ENCODE measurements at regions not wholly inside any gene's neighbourhood (a gene's known extent, or its start where the extent isn't known, plus 50 kb on each side); places are given as distances from the start of the nearest gene placed in this dataset.

GRCh38 chr1:96478228-96478627 lies 243.4 kb upstream of the PTBP2 start:
- Mint-ChIP-seq H3K36me3 (ENCODE audit: low read depth, unreplicated experiment) (no peaks in the 10 kb centered on the region), H3K4me3 (ENCODE audit: unreplicated experiment) (no peak overlapping the region), H3K9me3 (ENCODE audit: unreplicated experiment) (no peaks in the 10 kb centered on the region), H3K27me3 (ENCODE audit: low read depth, unreplicated experiment) (no peaks in the 10 kb centered on the region), H3K4me1 (ENCODE audit: low read depth, unreplicated experiment) (peaks cover 17% of the 10 kb centered on the region), H3K27ac (ENCODE audit: unreplicated experiment) (no peak overlapping the region)
- H3K4me1 ChIP-seq (ENCODE audit: insufficient read depth, low read length): peaks cover 11% of the 10 kb centered on the region
- H3K79me2 ChIP-seq (ENCODE audit: insufficient read depth, low read length): no peaks in the 10 kb centered on the region
- H3K9ac ChIP-seq (ENCODE audit: low read length): no peak overlapping the region
- no peak overlapping the region for H3K4me2 ChIP-seq (ENCODE audit: low read length)
- TF ChIP-seq EZH2 (IDR thresholded peaks at IDR 0.05; ENCODE audit: insufficient read depth, low read length) (no peak), CTCF (IDR thresholded peaks at IDR 0.05; ENCODE audit: insufficient read depth, low read depth, low read length) (no peak)
- H3K9me3 ChIP-seq (ENCODE audit: insufficient read depth, low read depth, low read length): no peaks in the 10 kb centered on the region
- H3K27me3 ChIP-seq (ENCODE audit: insufficient read depth, low read length): no peaks in the 10 kb centered on the region
- no peaks in the 10 kb centered on the region for H4K20me1 ChIP-seq (ENCODE audit: insufficient read depth, low read length)
- H2AFZ ChIP-seq (ENCODE audit: low read depth, low read length): peak overlapping the region; percentile 9
- no peaks in the 10 kb centered on the region for H3K36me3 ChIP-seq (ENCODE audit: insufficient read depth, low read length)
- no peak overlapping the region for H3K4me3 ChIP-seq (ENCODE audit: insufficient read depth, low read depth, low read length)
- H3K27ac ChIP-seq (ENCODE audit: low read depth, low read length): no peak overlapping the region
- DNase-seq (ENCODE audit: low read depth): no peak
- no peak for FAIRE-seq

- Mint-ChIP-seq H3K9me3 (ENCODE audit: unreplicated experiment) (no peaks in the 10 kb centered on the region), H3K27ac (ENCODE audit: unreplicated experiment) (no peak overlapping the region), H3K36me3 (ENCODE audit: low read depth, unreplicated experiment) (no peaks in the 10 kb centered on the region), H3K4me1 (ENCODE audit: low read depth, unreplicated experiment) (peaks cover 2% of the 10 kb centered on the region), H3K27me3 (ENCODE audit: low read depth, unreplicated experiment) (no peaks in the 10 kb centered on the region), H3K4me3 (ENCODE audit: unreplicated experiment) (no peak overlapping the region)
- Histone ChIP-seq H3K9me3 (ENCODE audit: insufficient read depth, low read depth, low read length) (no peaks in the 10 kb centered on the region), H3K36me3 (ENCODE audit: insufficient read depth, low read length) (no peaks in the 10 kb centered on the region), H2AFZ (ENCODE audit: low read depth, low read length) (no peak overlapping the region), H3K4me2 (ENCODE audit: low read length) (no peak overlapping the region), H3K9ac (ENCODE audit: low read length) (no peak overlapping the region), H3K79me2 (ENCODE audit: insufficient read depth, low read length) (no peaks in the 10 kb centered on the region), H3K27ac (ENCODE audit: low read depth, low read length) (no peak overlapping the region), H3K4me1 (ENCODE audit: insufficient read depth, low read length) (no peaks in the 10 kb centered on the region), H3K4me3 (ENCODE audit: insufficient read depth, low read depth, low read length) (no peak overlapping the region), H4K20me1 (ENCODE audit: insufficient read depth, low read length) (no peaks in the 10 kb centered on the region), H3K27me3 (ENCODE audit: insufficient read depth, low read length) (no peaks in the 10 kb centered on the region)
- FAIRE-seq (no peak), DNase-seq (ENCODE audit: low read depth) (no peak)
- TF ChIP-seq CTCF (IDR thresholded peaks at IDR 0.05; ENCODE audit: insufficient read depth, low read depth, low read length) (no peak), EZH2 (IDR thresholded peaks at IDR 0.05; ENCODE audit: insufficient read depth, low read length) (no peak)
These were observed 240.2 kb upstream of the PTBP2 start for GRCh38 chr1:96481409-96481808.

GRCh38 chr1:96482616-96483015 lies 239.0 kb upstream of the PTBP2 start:
- H3K36me3 ChIP-seq (ENCODE audit: insufficient read depth, low read length): no peaks in the 10 kb centered on the region
- Mint-ChIP-seq H3K4me3 (ENCODE audit: unreplicated experiment) (no peak overlapping the region), H3K4me1 (ENCODE audit: low read depth, unreplicated experiment) (peaks cover 7% of the 10 kb centered on the region), H3K9me3 (ENCODE audit: unreplicated experiment) (no peaks in the 10 kb centered on the region), H3K27ac (ENCODE audit: unreplicated experiment) (no peak overlapping the region), H3K36me3 (ENCODE audit: low read depth, unreplicated experiment) (no peaks in the 10 kb centered on the region), H3K27me3 (ENCODE audit: low read depth, unreplicated experiment) (no peaks in the 10 kb centered on the region)
- no peaks in the 10 kb centered on the region for H3K79me2 ChIP-seq (ENCODE audit: insufficient read depth, low read length)
- FAIRE-seq: no peak
- TF ChIP-seq CTCF (IDR thresholded peaks at IDR 0.05; ENCODE audit: insufficient read depth, low read depth, low read length): no peak
- no peak for TF ChIP-seq EZH2 (IDR thresholded peaks at IDR 0.05; ENCODE audit: insufficient read depth, low read length)
- no peak overlapping the region for H3K27ac ChIP-seq (ENCODE audit: low read depth, low read length)
- H3K4me1 ChIP-seq (ENCODE audit: insufficient read depth, low read length): peaks cover 10% of the 10 kb centered on the region
- no peak for DNase-seq (ENCODE audit: low read depth)
- H3K4me3 ChIP-seq (ENCODE audit: insufficient read depth, low read depth, low read length): no peak overlapping the region
- no peak overlapping the region for H2AFZ ChIP-seq (ENCODE audit: low read depth, low read length)
- H3K4me2 ChIP-seq (ENCODE audit: low read length): peak overlapping the region; percentile 54
- H3K9ac ChIP-seq (ENCODE audit: low read length): no peak overlapping the region
- H3K9me3 ChIP-seq (ENCODE audit: insufficient read depth, low read depth, low read length): no peaks in the 10 kb centered on the region
- H4K20me1 ChIP-seq (ENCODE audit: insufficient read depth, low read length): no peaks in the 10 kb centered on the region
- no peaks in the 10 kb centered on the region for H3K27me3 ChIP-seq (ENCODE audit: insufficient read depth, low read length)

Measured in astrocyte (in vitro differentiated cells and primary cell).